ENCODE measurements at regions not wholly inside any gene's neighbourhood (a gene's known extent, or its start where the extent isn't known, plus 50 kb on each side); places are given as distances from the start of the nearest gene placed in this dataset.

- no peak for TF ChIP-seq CTCF (IDR thresholded peaks at IDR 0.05; ENCODE audit: extremely low read depth in 1 of 2, insufficient read depth in 1 of 2, low read depth in 1 of 2, low read length in 2 of 2)
- TF ChIP-seq MYC (IDR thresholded peaks at IDR 0.05; ENCODE audit: low read depth, low read length): no peak
- no peak for TF ChIP-seq GATA2 (IDR thresholded peaks at IDR 0.05; ENCODE audit: insufficient read depth, insufficient read length, low read depth, low read length)
- no peak for TF ChIP-seq POLR2A (IDR thresholded peaks at IDR 0.05; ENCODE audit: low read depth, low read length)
- no peak for TF ChIP-seq EZH2 (IDR thresholded peaks at IDR 0.05; ENCODE audit: borderline replicate concordance, low read depth, low read length, severe bottlenecking)
- no peak for TF ChIP-seq JUN (IDR thresholded peaks at IDR 0.05; ENCODE audit: borderline replicate concordance, insufficient read depth, insufficient read length, low read depth)
- no peak for TF ChIP-seq POLR2AphosphoS5 (IDR thresholded peaks at IDR 0.05; ENCODE audit: insufficient read depth, low read depth, low read length)
Observed at GRCh38 chr9:32306006-32306405, 78.4 kb upstream of the ACO1 start.
